Esophagus muscularis mucosa (tissue), 4 donors: ENCODE measurements at regions not wholly inside any gene's neighbourhood (a gene's known extent, or its start where the extent isn't known, plus 50 kb on each side); places are given as distances from the start of the nearest gene placed in this dataset.

Source experiments
- DNase-seq: peaks from one replicate; pipeline ENCODE4 v3.0.0-alpha.2; 2017; ENCODE audit errors: extremely low spot score
- H3K27ac ChIP-seq, 4 donors: fragments of 200-600 bp; sonication (generic); replicated peaks in 1 of 4; 1 replicate in 3 of 4; 2 replicates in 1 of 4; pipeline ENCODE4 v1.5.1; 2016 to 2019; ENCODE audit warnings: mild to moderate bottlenecking in 1 of 4
- H3K27me3 ChIP-seq, 4 donors: fragments of 200-600 bp; sonication (generic); one replicate each; pipeline versions ENCODE4 v1.5.1 to v1.6.0; 2016 to 2019
- H3K36me3 ChIP-seq, 4 donors: fragments of 200-600 bp; sonication (generic); one replicate each; pipeline ENCODE4 v1.5.1; 2016 to 2019
- H3K4me1 ChIP-seq, 4 donors: fragments of 200-600 bp; sonication (generic); one replicate each; pipeline ENCODE4 v1.5.1; 2016 to 2019
- H3K4me3 ChIP-seq, 4 donors: fragments of 200-600 bp; sonication (generic); 1 replicate in 2 of 4; 2 replicates in 2 of 4; pipeline ENCODE4 v1.5.1; 2016 to 2019; ENCODE audit warnings: mild to moderate bottlenecking in 4 of 4, moderate library complexity in 1 of 4
- H3K9me3 ChIP-seq, 4 donors: fragments of 200-600 bp; sonication (generic); 1 replicate in 3 of 4; 2 replicates in 1 of 4; pipeline ENCODE4 v1.5.1; 2016 to 2019
- EP300 ChIP-seq: sonication (generic); formaldehyde crosslinking; IDR thresholded peaks from one replicate; pipeline ENCODE4 v1.6.1; 2017; ENCODE audit warnings: antibody characterized with exemption
- POLR2A ChIP-seq: fragments of 450-650 bp; IDR thresholded peaks from one replicate; pipeline ENCODE4 v1.6.1; 2017; ENCODE audit warnings: antibody characterized with exemption, moderate library complexity, mild to moderate bottlenecking, low read depth
- POLR2AphosphoS5 ChIP-seq, 2 donors: sonication (generic); formaldehyde crosslinking; IDR thresholded peaks; one replicate each; pipeline ENCODE4 v1.6.1; 2017; ENCODE audit warnings: antibody characterized with exemption in 2 of 2
- WGBS: methylation state at CpG from one replicate; pipeline ENCODE4 v1.1.5; 2018; 5-methylcytosine and 5-hydroxymethylcytosine counted together
- intact Hi-C: fragments of 100-400 bp; cut with DNase I; formaldehyde crosslinking; loops from one replicate; pipeline ENCODE4 v1.15.1; 2023
- TF ChIP-seq, protein P1 (sequence below), 3 experiments: fragments of 200-600 bp in 2 of 3; fragments of 450-650 bp in 1 of 3; sonication (generic) in 2 of 3; IDR thresholded peaks; one replicate each; pipeline ENCODE4 v1.5.1; 2017 to 2019; ENCODE audit warnings: antibody characterized with exemption in 3 of 3, mild to moderate bottlenecking in 2 of 3, moderate library complexity in 1 of 3

DNA sequence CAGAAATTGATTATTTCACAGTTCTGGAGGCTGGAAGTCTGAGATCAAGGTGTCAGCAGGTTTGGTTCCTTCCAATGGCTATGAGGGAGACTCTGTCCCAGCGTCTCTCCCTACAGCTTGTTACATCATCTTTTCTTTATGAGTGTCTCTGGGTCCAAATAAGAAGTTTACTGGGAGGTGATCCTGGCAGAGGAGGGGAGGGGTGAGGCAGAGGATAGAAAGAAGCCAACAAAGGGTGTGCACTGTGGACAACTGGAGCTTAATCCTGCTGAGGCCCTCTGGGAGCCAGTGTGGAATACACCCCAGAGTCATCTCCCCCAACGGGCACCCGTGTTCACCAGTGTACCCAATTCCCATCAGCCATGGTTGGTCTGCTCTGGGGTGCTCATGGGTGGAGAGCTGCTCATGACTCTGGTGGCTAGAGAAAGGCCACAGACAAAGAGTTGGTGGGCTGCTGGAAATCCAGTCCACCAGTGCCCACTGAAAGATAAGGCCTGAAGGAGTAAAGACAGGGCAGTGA is 57.5 kb upstream of the CTLA4 start:
- Histone ChIP-seq H3K36me3 (no peaks in the 10 kb centered on the region), H3K27ac (no peak overlapping the region), H3K9me3 (peaks cover 0 to 14% (median 8%) of the 10 kb centered on the region in 4 donors), H3K27me3 (no peaks in the 10 kb centered on the region), H3K4me3 (no peak overlapping the region), H3K4me1 (peaks cover 2 to 11% (median 4%) of the 10 kb centered on the region in 4 donors)
- DNase-seq = peak; percentile 86
- intact Hi-C loops = loop anchor here (10.0 kb wide), 2 partner anchors 155 to 325 kb away; no protein-coding TSS in a partner anchor
- TF ChIP-seq, protein P1, sequence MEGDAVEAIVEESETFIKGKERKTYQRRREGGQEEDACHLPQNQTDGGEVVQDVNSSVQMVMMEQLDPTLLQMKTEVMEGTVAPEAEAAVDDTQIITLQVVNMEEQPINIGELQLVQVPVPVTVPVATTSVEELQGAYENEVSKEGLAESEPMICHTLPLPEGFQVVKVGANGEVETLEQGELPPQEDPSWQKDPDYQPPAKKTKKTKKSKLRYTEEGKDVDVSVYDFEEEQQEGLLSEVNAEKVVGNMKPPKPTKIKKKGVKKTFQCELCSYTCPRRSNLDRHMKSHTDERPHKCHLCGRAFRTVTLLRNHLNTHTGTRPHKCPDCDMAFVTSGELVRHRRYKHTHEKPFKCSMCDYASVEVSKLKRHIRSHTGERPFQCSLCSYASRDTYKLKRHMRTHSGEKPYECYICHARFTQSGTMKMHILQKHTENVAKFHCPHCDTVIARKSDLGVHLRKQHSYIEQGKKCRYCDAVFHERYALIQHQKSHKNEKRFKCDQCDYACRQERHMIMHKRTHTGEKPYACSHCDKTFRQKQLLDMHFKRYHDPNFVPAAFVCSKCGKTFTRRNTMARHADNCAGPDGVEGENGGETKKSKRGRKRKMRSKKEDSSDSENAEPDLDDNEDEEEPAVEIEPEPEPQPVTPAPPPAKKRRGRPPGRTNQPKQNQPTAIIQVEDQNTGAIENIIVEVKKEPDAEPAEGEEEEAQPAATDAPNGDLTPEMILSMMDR (IDR thresholded peaks at IDR 0.05) = no peak
- TF ChIP-seq POLR2A = no peak
- no peak for TF ChIP-seq POLR2AphosphoS5 (IDR thresholded peaks at IDR 0.05)
- TF ChIP-seq EP300 = no peak
- 98% methylated on average over 3 of the region's 3 CpGs for WGBS

- TF ChIP-seq EP300 (peak; percentile 18), POLR2AphosphoS5 (IDR thresholded peaks at IDR 0.05) (peak; percentile 34 to 47), POLR2A (no peak)
- peaks cover 6 to 18% (median 8%) of the 10 kb centered on the region in 4 donors for H3K4me1 ChIP-seq
- intact Hi-C loops = loop anchor here (10.0 kb wide), 2 partner anchors 157 to 327 kb away; no protein-coding TSS in a partner anchor
- H3K27ac ChIP-seq = peak overlapping the region in 1 of 4 donors; percentile 28
- no peaks in the 10 kb centered on the region for H3K27me3 ChIP-seq
- peak; percentile 62 for DNase-seq
- H3K9me3 ChIP-seq = no peaks in the 10 kb centered on the region
- H3K36me3 ChIP-seq = no peaks in the 10 kb centered on the region
- WGBS = 75% methylated on average over 9 of the region's 9 CpGs
- no peak overlapping the region for H3K4me3 ChIP-seq
These were observed 55.9 kb upstream of the CTLA4 start for GRCh38 chr2:203811491-203812221.

- no peak for DNase-seq
- 89% methylated on average over 11 of the region's 11 CpGs for WGBS
- Histone ChIP-seq H3K9me3 (no peaks in the 10 kb centered on the region), H3K27ac (no peak overlapping the region), H3K36me3 (no peaks in the 10 kb centered on the region), H3K4me3 (no peak overlapping the region), H3K27me3 (no peaks in the 10 kb centered on the region), H3K4me1 (peaks cover 6 to 21% (median 8%) of the 10 kb centered on the region in 4 donors)
- intact Hi-C loops = loop anchor here (10.0 kb wide), 2 partner anchors 158 to 328 kb away; no protein-coding TSS in a partner anchor
- TF ChIP-seq POLR2AphosphoS5 (IDR thresholded peaks at IDR 0.05) (no peak), POLR2A (no peak), EP300 (no peak)
- TF ChIP-seq, protein P1 (IDR thresholded peaks at IDR 0.05) = no peak
These were observed 55.0 kb upstream of the CTLA4 start for GRCh38 chr2:203812294-203813221.

DNA sequence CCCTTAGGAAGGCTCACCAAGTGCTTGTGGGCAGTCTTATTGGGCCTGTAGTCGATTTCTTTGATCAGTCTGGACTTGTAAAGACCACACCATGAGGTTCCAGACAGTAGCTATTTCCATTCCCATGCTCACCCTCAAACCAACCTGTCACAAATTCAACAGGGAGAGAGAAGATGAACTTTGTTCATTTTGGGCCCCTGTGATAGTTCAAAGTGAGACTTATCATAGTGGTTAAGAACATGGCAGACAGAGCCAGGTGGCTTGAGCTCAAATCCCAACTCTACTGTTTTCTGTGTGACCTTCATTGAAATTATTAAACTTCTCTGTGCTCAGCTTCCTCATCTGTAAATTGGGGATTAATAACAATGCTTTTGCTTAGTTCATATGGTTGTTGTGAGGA is 53.9 kb upstream of the CTLA4 start:
- intact Hi-C loops = loop anchor here (10.0 kb wide), 2 partner anchors 159 to 329 kb away; no protein-coding TSS in a partner anchor
- WGBS = 91% methylated on average over 1 of the region's 1 CpG
- peak; percentile 24 for DNase-seq

More for the DNA sequence above, 53.9 kb upstream of the CTLA4 start:
- Histone ChIP-seq H3K4me1 (peaks cover 6 to 21% (median 8%) of the 10 kb centered on the region in 4 donors), H3K36me3 (no peaks in the 10 kb centered on the region), H3K27ac (no peak overlapping the region), H3K9me3 (no peaks in the 10 kb centered on the region), H3K4me3 (no peak overlapping the region), H3K27me3 (no peaks in the 10 kb centered on the region)
- TF ChIP-seq, protein P1 (IDR thresholded peaks at IDR 0.05) = no peak
- TF ChIP-seq POLR2A (no peak), POLR2AphosphoS5 (IDR thresholded peaks at IDR 0.05) (no peak), EP300 (no peak)
